K562 (cell line): ENCODE measurements at regions not wholly inside any gene's neighbourhood (a gene's known extent, or its start where the extent isn't known, plus 50 kb on each side); places are given as distances from the start of the nearest gene placed in this dataset.

Source experiments
- ATAC-seq: fragments of 200-7000 bp; cut with Tn5 transposase; 3 replicates; pipeline ENCODE4 v1.9.1; 2020; ENCODE audit warnings: moderate library complexity
- BruUV-seq: library from RNA; stranded (reverse); fragments of 400-500 nt; replicated peaks from 2 replicates; lab custom pipeline; 2021; lab: Mats Ljungman, UMichigan
- CTCF ChIA-PET: fragments of 300-600 bp; formaldehyde crosslinking; extraction: SDS; loops from one replicate; lab custom pipeline; 2021; ENCODE audit warnings: low intra/inter-chr PET ratio; lab: Yijun Ruan, JAX
- POLR2A ChIA-PET: fragments of 300-600, 350-650 bp; sonication (Branson Sonifier 250); formaldehyde crosslinking; extraction: SDS; loops from one replicate; lab custom pipeline; 2021; ENCODE audit warnings: antibody characterized with exemption, inconsistent platforms; lab: Yijun Ruan, JAX
- DNase-seq, 4 experiments: peaks; one replicate each; pipeline versions ENCODE4 v3.0.0 to v3.0.0-alpha.2; 2011 to 2018; ENCODE audit warnings: low spot score in 3 of 4, mixed read lengths in 3 of 4; ENCODE audit errors: extremely low read depth in 1 of 4
- FAIRE-seq: peaks from 2 replicates; lab custom pipeline; 2011; peaks lifted over from hg19 to GRCh38; lab: Jason Lieb, UNC
- H2AFZ ChIP-seq: 2 replicates; pipeline ENCODE4 v1.6.0; 2011; ENCODE audit warnings: low read depth, low read length, control low read depth, inconsistent platforms
- H3K27ac ChIP-seq: fragments of 200-600 bp; 3 replicates; pipeline ENCODE4 v1.8.0; 2011; ENCODE audit warnings: low read depth, mild to moderate bottlenecking, control low read depth, inconsistent platforms, low read length, moderate library complexity, mixed read lengths; ENCODE audit errors: extremely low read depth
- H3K27me3 ChIP-seq, 2 experiments: fragments of 300-600 bp in 1 of 2; 2 replicates in 1 of 2; 3 replicates in 1 of 2; pipeline versions ENCODE4 v1.6.0 to v1.8.0; 2011; ENCODE audit warnings: inconsistent platforms in 2 of 2, low read length in 2 of 2, mild to moderate bottlenecking in 1 of 2, mixed read lengths in 1 of 2, moderate library complexity in 1 of 2; ENCODE audit not compliant: control insufficient read depth in 2 of 2, insufficient read depth in 2 of 2
- H3K36me3 ChIP-seq: fragments of 300-600 bp; 3 replicates; pipeline ENCODE4 v1.8.0; 2011; ENCODE audit warnings: mild to moderate bottlenecking, low read length, inconsistent platforms; ENCODE audit not compliant: control insufficient read depth, insufficient read depth
- H3K4me1 ChIP-seq, 2 experiments: fragments of 200-600 bp in 1 of 2; replicated peaks in 1 of 2; 2 replicates in 1 of 2; 3 replicates in 1 of 2; pipeline versions ENCODE4 v1.5.1 to v1.8.0; 2011; ENCODE audit warnings: inconsistent platforms in 2 of 2, low read length in 2 of 2, mild to moderate bottlenecking in 1 of 2, mixed read lengths in 1 of 2, moderate library complexity in 1 of 2; ENCODE audit not compliant: control insufficient read depth in 2 of 2, insufficient read depth in 2 of 2
- H3K4me2 ChIP-seq: 2 replicates; pipeline ENCODE4 v1.6.1; 2011; ENCODE audit warnings: low read length, control low read depth, inconsistent platforms, mixed read lengths; ENCODE audit not compliant: insufficient read depth
- H3K4me3 ChIP-seq: fragments of 200-600 bp; sonication (generic), shearing (Covaris generic); 2 replicates; pipeline ENCODE4 v1.5.1; 2016; ENCODE audit warnings: control low read depth, inconsistent platforms
- H3K79me2 ChIP-seq: fragments of 200-600 bp; 3 replicates; pipeline ENCODE4 v1.8.0; 2011; ENCODE audit warnings: low read length, inconsistent platforms; ENCODE audit not compliant: control insufficient read depth, insufficient read depth
- H3K9ac ChIP-seq, 2 experiments: 2 replicates each; pipeline versions ENCODE4 v1.6.0 to v1.6.1; 2011; ENCODE audit warnings: low read depth in 2 of 2, low read length in 2 of 2, control low read depth in 1 of 2, inconsistent platforms in 1 of 2, mild to moderate bottlenecking in 1 of 2, mixed read lengths in 1 of 2; ENCODE audit not compliant: insufficient read depth in 1 of 2
- H3K9me1 ChIP-seq: one replicate; pipeline ENCODE4 v1.6.0; 2011; ENCODE audit warnings: inconsistent platforms, mild to moderate bottlenecking, low read length, moderate library complexity; ENCODE audit not compliant: control insufficient read depth, insufficient read depth
- H3K9me3 ChIP-seq: replicated peaks from 2 replicates; pipeline ENCODE4 v1.5.1; 2011; ENCODE audit warnings: low read depth, low read length, inconsistent platforms; ENCODE audit not compliant: control insufficient read depth, insufficient read depth
- H4K20me1 ChIP-seq: replicated peaks from 2 replicates; pipeline ENCODE4 v1.6.1; 2011; ENCODE audit warnings: low read length, inconsistent platforms, mixed read lengths; ENCODE audit not compliant: control insufficient read depth, insufficient read depth
- ARID2 ChIP-seq: fragments of 450-650 bp; IDR thresholded peaks from 2 replicates; pipeline ENCODE4 v1.6.1; 2017; ENCODE audit warnings: antibody characterized with exemption, mild to moderate bottlenecking
- CHD4 ChIP-seq: fragments of 200-600 bp; sonication (generic); IDR thresholded peaks from 3 replicates; pipeline ENCODE4 v1.6.1; 2012; ENCODE audit warnings: low read depth, mild to moderate bottlenecking, mixed read lengths, low read length, inconsistent platforms; ENCODE audit not compliant: insufficient read depth, insufficient replicate concordance, poor library complexity, severe bottlenecking
- E2F1 ChIP-seq: sonication (generic); formaldehyde crosslinking; IDR thresholded peaks from 2 replicates; pipeline ENCODE4 v1.8.1; 2023; ENCODE audit warnings: mild to moderate bottlenecking, missing genetic modification reagents, moderate library complexity
- GATA2 ChIP-seq: sonication (generic); formaldehyde crosslinking; IDR thresholded peaks from 2 replicates; pipeline ENCODE4 v1.4.0; 2020; ENCODE audit warnings: mild to moderate bottlenecking, missing genetic modification reagents
- KLF16 ChIP-seq: IDR thresholded peaks from 2 replicates; pipeline ENCODE4 v1.6.1; 2016; ENCODE audit warnings: antibody characterized with exemption
- NR1H2 ChIP-seq: sonication (generic); formaldehyde crosslinking; IDR thresholded peaks from 2 replicates; pipeline ENCODE4 v1.4.0; 2020; ENCODE audit warnings: mild to moderate bottlenecking, missing genetic modification reagents
- POLR2A ChIP-seq: fragments of 450-650 bp; conservative IDR thresholded peaks from 2 replicates; pipeline ENCODE4 v1.6.1; 2016
- SNAPC5 ChIP-seq: fragments of 250-450 bp; sonication (Bioruptor Pico); IDR thresholded peaks from 2 replicates; pipeline ENCODE4 v1.8.0; 2021; ENCODE audit warnings: moderate library complexity, mild to moderate bottlenecking, inconsistent platforms
- ZNF79 ChIP-seq: fragments of 250-450 bp; sonication (Bioruptor Pico); IDR thresholded peaks from 2 replicates; pipeline ENCODE4 v1.4.0; 2020; ENCODE audit warnings: low read depth, mild to moderate bottlenecking, moderate library complexity
- WGBS: fragments of 100-300 bp; shearing (Covaris generic); methylation state at CpG from one replicate; pipeline ENCODE4 v1.1.6; 2016; ENCODE audit warnings: low coverage, mixed read lengths; ENCODE audit not compliant: insufficient coverage; ENCODE audit errors: missing lambda C conversion rate; 5-methylcytosine and 5-hydroxymethylcytosine counted together
- in situ Hi-C: fragments of 300-500 bp; cut with MboI; formaldehyde crosslinking; loops from 4 replicates; pipeline ENCODE4 v1.15.0; 2018; ENCODE audit warnings: inconsistent platforms, mixed read lengths
- intact Hi-C: fragments of 100-400 bp; cut with micrococcal nuclease; formaldehyde crosslinking; loops from 2 replicates; pipeline ENCODE4 v1.14.2; 2022
- TF ChIP-seq, protein P1 (sequence below): fragments of 450-650 bp; IDR thresholded peaks from one replicate; pipeline ENCODE4 v1.6.1; 2018; ENCODE audit warnings: mild to moderate bottlenecking, moderate library complexity; ENCODE audit not compliant: partially characterized antibody
- TF ChIP-seq, protein P2 (sequence below): fragments of 250-450 bp; sonication (Bioruptor Pico); IDR thresholded peaks from 2 replicates; pipeline ENCODE4 v1.9.0; 2021; ENCODE audit warnings: mild to moderate bottlenecking
- TF ChIP-seq, protein P3 (sequence below), 2 experiments: fragments of 450-650 bp in 1 of 2; IDR thresholded peaks; 2 replicates each; pipeline ENCODE4 v1.6.1; 2011 to 2017; ENCODE audit warnings: low read depth in 2 of 2, antibody characterized with exemption in 1 of 2, borderline replicate concordance in 1 of 2, low read length in 1 of 2, mild to moderate bottlenecking in 1 of 2, mixed read lengths in 1 of 2; ENCODE audit not compliant: control insufficient read depth in 1 of 2

DNA sequence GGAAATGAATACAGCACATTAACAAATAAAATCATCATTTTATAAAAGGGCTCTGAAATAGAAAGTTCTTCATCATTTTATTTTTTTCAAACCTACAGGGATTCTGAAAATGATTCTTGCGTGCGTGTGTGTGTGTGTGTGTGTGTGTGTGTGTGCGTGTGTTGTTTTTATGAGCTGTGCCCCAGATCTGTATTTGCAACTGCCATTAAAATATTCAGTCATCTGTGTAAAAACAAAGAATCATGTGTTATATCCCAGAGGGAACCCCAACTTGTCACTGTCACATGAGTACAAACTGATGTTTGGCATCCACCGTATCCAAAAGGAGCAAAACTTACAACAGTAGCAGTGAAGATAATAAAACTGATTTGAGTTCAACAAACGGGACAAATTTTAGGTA lies 635.4 kb upstream of the PFKP start:
- no peaks in the 10 kb centered on the region for H3K9me3 ChIP-seq
- TF ChIP-seq SNAPC5 (CRISPR knock-in tag) (no peak), NR1H2 (CRISPR knock-in tag) (no peak), ZNF79 (CRISPR knock-in tag) (no peak), CHD4 (no peak), E2F1 (CRISPR knock-in tag) (no peak), ARID2 (no peak), POLR2A (no peak), GATA2 (CRISPR knock-in tag) (no peak), KLF16 (no peak)
- TF ChIP-seq, protein P1, sequence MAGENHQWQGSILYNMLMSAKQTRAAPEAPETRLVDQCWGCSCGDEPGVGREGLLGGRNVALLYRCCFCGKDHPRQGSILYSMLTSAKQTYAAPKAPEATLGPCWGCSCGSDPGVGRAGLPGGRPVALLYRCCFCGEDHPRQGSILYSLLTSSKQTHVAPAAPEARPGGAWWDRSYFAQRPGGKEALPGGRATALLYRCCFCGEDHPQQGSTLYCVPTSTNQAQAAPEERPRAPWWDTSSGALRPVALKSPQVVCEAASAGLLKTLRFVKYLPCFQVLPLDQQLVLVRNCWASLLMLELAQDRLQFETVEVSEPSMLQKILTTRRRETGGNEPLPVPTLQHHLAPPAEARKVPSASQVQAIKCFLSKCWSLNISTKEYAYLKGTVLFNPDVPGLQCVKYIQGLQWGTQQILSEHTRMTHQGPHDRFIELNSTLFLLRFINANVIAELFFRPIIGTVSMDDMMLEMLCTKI: no peak
- TF ChIP-seq, protein P2, sequence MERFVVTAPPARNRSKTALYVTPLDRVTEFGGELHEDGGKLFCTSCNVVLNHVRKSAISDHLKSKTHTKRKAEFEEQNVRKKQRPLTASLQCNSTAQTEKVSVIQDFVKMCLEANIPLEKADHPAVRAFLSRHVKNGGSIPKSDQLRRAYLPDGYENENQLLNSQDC (CRISPR knock-in tag): no peak
- TF ChIP-seq, protein P3, sequence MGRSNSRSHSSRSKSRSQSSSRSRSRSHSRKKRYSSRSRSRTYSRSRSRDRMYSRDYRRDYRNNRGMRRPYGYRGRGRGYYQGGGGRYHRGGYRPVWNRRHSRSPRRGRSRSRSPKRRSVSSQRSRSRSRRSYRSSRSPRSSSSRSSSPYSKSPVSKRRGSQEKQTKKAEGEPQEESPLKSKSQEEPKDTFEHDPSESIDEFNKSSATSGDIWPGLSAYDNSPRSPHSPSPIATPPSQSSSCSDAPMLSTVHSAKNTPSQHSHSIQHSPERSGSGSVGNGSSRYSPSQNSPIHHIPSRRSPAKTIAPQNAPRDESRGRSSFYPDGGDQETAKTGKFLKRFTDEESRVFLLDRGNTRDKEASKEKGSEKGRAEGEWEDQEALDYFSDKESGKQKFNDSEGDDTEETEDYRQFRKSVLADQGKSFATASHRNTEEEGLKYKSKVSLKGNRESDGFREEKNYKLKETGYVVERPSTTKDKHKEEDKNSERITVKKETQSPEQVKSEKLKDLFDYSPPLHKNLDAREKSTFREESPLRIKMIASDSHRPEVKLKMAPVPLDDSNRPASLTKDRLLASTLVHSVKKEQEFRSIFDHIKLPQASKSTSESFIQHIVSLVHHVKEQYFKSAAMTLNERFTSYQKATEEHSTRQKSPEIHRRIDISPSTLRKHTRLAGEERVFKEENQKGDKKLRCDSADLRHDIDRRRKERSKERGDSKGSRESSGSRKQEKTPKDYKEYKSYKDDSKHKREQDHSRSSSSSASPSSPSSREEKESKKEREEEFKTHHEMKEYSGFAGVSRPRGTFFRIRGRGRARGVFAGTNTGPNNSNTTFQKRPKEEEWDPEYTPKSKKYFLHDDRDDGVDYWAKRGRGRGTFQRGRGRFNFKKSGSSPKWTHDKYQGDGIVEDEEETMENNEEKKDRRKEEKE (IDR thresholded peaks at IDR 0.05; ENCODE audit: borderline replicate concordance in 1 of 2, control insufficient read depth in 1 of 2, low read depth in 2 of 2, low read length in 1 of 2): no peak
- TF ChIP-seq, all 486 proteins: peak for 0
- Histone ChIP-seq H3K9me1 (no peaks in the 10 kb centered on the region), H4K20me1 (no peaks in the 10 kb centered on the region), H3K27me3 (no peaks in the 10 kb centered on the region; a peak in 2 of 5 replicates), H2AFZ (no peak overlapping the region), H3K36me3 (no peaks in the 10 kb centered on the region), H3K4me1 (no peaks in the 10 kb centered on the region), H3K79me2 (no peaks in the 10 kb centered on the region), H3K4me2 (no peak overlapping the region), H3K27ac (no peak overlapping the region), H3K9ac (no peak overlapping the region), H3K4me3 (no peak overlapping the region)
- FAIRE-seq: no peak
- no TSS peak for BruUV-seq
- ChIA-PET CTCF (no interaction called here), POLR2A (no interaction called here)
- ATAC-seq: no peak
- in situ Hi-C loops (no loop called here), intact Hi-C loops (no loop called here)
- DNase-seq: no peak
- 0% methylated on average over 5 of the region's 5 CpGs for WGBS
